ENCODE measurements at regions not wholly inside any gene's neighbourhood (a gene's known extent, or its start where the extent isn't known, plus 50 kb on each side); places are given as distances from the start of the nearest gene placed in this dataset.

DNA sequence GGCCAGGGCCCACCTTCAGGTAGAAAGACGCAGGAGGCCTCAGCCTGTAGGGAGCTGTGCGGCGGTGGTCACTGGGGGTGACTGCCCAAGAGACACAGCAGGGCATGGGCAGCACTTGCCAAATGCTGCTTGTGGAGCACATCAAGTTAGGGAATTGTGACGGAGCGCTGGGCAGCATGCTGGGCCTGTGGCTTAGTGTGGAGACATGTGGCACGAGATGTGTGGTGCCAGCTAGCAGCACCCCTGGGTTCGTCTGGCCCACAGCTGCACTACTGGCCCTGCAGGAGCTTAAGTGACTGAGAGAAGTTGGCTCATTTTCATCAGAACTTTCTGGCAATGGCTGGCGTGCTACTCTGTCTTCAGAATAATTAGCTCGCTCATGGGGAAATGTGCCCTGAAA lies 213.1 kb upstream of the SYNDIG1 start:
- no peak for DNase-seq

GRCh38 chr20:24254480-24254879 lies 214.9 kb upstream of the SYNDIG1 start:
- DNase-seq = no peak

- no peak for DNase-seq
Observed at GRCh38 chr20:24253321-24253720, 216.1 kb upstream of the SYNDIG1 start.

GRCh38 chr20:24245094-24245493 lies 224.3 kb upstream of the SYNDIG1 start:
- DNase-seq = no peak

- no peak for DNase-seq
Observed at GRCh38 chr20:24242763-24243162, 226.7 kb upstream of the SYNDIG1 start.

GRCh38 chr20:24241466-24241865 lies 228.0 kb upstream of the SYNDIG1 start:
- no peak for DNase-seq

DNA sequence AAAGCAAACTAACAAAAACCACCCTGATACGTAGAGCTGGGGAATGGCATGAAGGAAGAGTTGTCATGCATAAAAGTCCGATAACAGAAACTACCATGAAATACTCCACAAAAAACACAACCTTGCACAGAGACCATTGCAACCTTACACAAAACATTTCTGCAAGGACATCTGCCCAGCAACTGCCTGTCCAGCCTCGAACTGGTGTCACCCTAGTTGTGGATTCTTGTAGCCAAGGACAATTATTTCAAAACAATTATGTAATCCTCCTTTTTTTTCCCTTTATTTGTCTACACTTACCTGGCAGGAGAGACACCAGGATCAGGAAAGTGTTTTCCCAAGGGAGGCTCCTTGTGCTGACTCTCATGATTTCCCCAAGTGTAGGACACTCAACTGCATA lies 232.5 kb upstream of the SYNDIG1 start:
- no peak for DNase-seq

DNA sequence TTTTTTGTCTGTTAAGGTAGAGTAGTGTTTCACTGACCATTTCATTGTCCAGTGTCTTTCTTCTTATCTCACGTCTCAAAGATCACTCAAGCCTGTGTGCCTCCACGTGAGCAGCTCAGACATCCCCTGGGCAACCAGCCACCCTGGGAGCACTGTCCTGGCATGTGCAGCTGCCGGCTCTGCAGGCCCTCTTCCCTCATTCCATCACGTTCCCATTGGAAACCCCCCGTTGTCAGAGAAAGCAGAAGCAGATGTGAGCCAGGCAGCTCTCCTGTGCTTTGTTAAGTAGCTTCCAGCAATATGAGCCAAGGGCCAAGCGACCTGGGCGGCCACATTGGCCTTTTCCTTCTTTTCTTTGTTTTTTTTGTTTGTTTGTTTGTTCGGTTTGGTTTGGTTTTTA lies 233.2 kb upstream of the SYNDIG1 start:
- no peak for DNase-seq

- DNase-seq = no peak
Observed at GRCh38 chr20:24235296-24236175, 233.9 kb upstream of the SYNDIG1 start.

- no peak for DNase-seq
Observed at GRCh38 chr20:24227600-24227999, 239.0 kb upstream of the GGTLC1 start.

GRCh38 chr20:24212494-24212893 lies 223.9 kb upstream of the GGTLC1 start:
- DNase-seq = no peak

- no peak for DNase-seq
Observed at GRCh38 chr20:24211972-24212371, 223.4 kb upstream of the GGTLC1 start.

- no peak for DNase-seq
Observed at GRCh38 chr20:24210356-24210755, 221.8 kb upstream of the GGTLC1 start.

GRCh38 chr20:24208652-24209051 lies 220.1 kb upstream of the GGTLC1 start:
- no peak for DNase-seq

GRCh38 chr20:24207803-24208300 lies 219.3 kb upstream of the GGTLC1 start:
- no peak for DNase-seq

- no peak for DNase-seq
Observed at GRCh38 chr20:24206995-24207394, 218.4 kb upstream of the GGTLC1 start.

DNA sequence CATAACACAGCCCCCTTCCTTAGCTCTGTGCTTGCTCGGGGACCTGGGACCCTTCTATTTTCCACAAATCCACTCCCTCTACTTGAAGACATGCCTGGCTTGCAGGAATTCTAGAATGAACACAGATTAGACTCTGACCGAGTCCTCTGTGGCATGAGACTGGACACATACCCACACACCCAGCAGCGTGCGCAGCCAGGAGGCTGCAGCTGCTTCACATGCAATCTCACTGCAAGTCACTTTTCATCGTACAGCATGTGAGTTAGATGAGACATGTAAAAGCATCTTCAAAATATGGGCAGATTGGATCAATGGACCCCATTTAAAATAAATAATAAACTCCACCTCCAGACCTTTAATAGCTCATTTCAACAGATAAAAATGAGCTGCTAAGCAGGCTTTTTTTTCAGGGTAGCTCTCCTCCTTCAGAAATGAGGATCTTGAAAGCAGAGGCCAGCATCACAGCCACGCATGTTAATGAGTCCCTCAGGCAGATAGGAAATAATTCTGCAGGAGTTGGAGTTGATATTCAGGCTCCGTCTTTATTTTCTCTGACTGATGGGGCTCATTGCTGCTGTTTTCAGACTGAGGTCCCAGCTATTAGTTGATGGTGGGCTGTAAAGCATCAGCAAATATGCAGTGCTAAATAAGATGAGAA lies 215.1 kb upstream of the GGTLC1 start:
- DNase-seq = no peak

DNA sequence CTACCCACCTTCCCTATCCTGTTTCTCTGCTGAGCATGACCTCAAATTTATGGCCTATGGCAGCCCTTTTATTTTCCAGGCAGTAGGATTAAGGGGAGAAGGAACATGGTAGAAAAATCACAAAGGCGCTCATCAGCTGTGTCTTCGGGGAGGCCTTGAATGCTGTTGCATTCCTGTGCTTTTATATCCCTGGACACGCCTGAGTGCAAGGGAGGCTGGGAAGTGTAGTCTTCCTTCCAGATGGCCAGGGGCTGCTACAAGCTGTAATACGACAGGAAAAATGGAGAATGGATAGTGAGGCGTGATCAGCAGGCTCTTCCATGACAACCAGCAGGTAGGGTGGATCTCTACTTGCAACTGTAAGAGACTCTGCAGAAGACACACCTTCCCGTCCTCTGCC lies 210.9 kb upstream of the GGTLC1 start:
- DNase-seq = no peak

- no peak for DNase-seq
Observed at GRCh38 chr20:24194143-24194542, 205.6 kb upstream of the GGTLC1 start.

- DNase-seq = no peak
Observed at GRCh38 chr20:24190905-24191304, 202.3 kb upstream of the GGTLC1 start.

GRCh38 chr20:24185791-24186190 lies 197.2 kb upstream of the GGTLC1 start:
- DNase-seq = no peak

DNA sequence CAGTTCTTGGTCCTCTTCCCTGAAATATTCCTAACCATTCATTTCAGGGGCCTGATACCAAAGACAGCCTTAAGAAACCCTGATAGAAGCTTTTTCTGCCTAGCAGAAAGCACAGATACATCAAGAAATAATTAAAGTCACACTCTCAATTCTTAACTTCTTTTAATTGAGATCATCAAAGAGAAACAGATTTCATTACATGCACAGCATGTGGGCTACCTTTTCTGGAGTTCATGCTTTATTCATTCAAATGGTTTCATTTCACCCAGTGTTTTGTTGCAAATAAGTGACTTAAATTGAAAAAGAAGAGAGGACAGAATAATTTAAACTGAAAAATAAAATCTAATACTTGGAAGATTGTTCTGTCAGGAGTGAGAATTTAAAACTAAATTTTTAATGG lies 192.6 kb upstream of the GGTLC1 start:
- DNase-seq = no peak

- no peak for DNase-seq
Observed at GRCh38 chr20:24169256-24169655, 180.7 kb upstream of the GGTLC1 start.

- no peak for DNase-seq
Observed at GRCh38 chr20:24166412-24166811, 177.8 kb upstream of the GGTLC1 start.

DNA sequence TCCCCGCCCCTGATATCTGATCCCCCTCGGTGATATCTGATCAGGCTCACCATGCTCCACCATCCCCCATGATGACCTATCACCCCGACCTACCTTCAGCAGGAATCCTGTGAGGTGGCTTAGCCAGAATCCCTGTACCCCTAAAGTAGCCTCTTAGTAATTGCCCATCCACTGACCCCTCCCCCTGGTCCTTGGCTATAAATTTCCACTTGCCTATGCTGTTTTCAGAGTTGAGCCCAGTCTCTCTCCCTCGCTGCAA lies 177.5 kb upstream of the GGTLC1 start:
- DNase-seq = no peak

Data from activated CD8-positive, alpha-beta memory T cell treated with anti-CD3 and anti-CD28 coated beads, Interleukin-2, amount 50 U/mL, for 48 hours (primary cell).